PC-9 (cell line): ENCODE measurements at regions not wholly inside any gene's neighbourhood (a gene's known extent, or its start where the extent isn't known, plus 50 kb on each side); places are given as distances from the start of the nearest gene placed in this dataset.
"Not testable (repeated sequence)": the region's sequence is repeated elsewhere in the genome, so short reads cannot be mapped to it uniquely, and the experiment has no call there.

ENCODE experiments used
- BruUV-seq: library from RNA; stranded (reverse); fragments of 400-500 nt; replicated peaks from 2 replicates; lab custom pipeline; 2021; lab: Mats Ljungman, UMichigan
- CTCF ChIA-PET: fragments of 300-600 bp; sonication (Branson Sonifier 250); formaldehyde crosslinking; loops from one replicate; lab custom pipeline; 2022; ENCODE audit warnings: antibody characterized with exemption; lab: Charles Lee
- POLR2A ChIA-PET: fragments of 300-600 bp; sonication (Branson Sonifier 250); formaldehyde crosslinking; loops from one replicate; lab custom pipeline; 2022; ENCODE audit warnings: antibody characterized with exemption; ENCODE audit not compliant: unreplicated experiment; lab: Charles Lee
- DNase-seq, 2 experiments: peaks; one replicate each; pipeline versions ENCODE4 v3.0.0 to v3.0.0-alpha.2; 2015 to 2022; ENCODE audit warnings: mixed read lengths in 1 of 2
- H2AFZ ChIP-seq: fragments of 200-600 bp; sonication (generic); 2 replicates; pipeline ENCODE4 v1.8.1; 2017; ENCODE audit warnings: antibody characterized with exemption
- H3F3A ChIP-seq: fragments of 200-600 bp; sonication (generic); 2 replicates; pipeline ENCODE4 v1.8.1; 2017; ENCODE audit warnings: antibody characterized with exemption, mild to moderate bottlenecking, low read depth; ENCODE audit not compliant: insufficient read depth
- H3K27ac ChIP-seq: fragments of 200-600 bp; sonication (generic); 2 replicates; pipeline ENCODE4 v1.6.1; 2016; ENCODE audit warnings: mixed run types
- H3K27me3 ChIP-seq: fragments of 200-600 bp; sonication (generic); 2 replicates; pipeline ENCODE4 v1.6.1; 2016; ENCODE audit warnings: low read depth, mixed run types; ENCODE audit not compliant: insufficient read depth
- H3K36me3 ChIP-seq: fragments of 200-600 bp; sonication (generic); 2 replicates; pipeline ENCODE4 v1.6.1; 2016; ENCODE audit warnings: low read depth, mixed run types
- H3K4me1 ChIP-seq: fragments of 200-600 bp; sonication (generic); replicated peaks from 2 replicates; pipeline ENCODE4 v1.6.1; 2016; ENCODE audit warnings: mixed run types; ENCODE audit not compliant: insufficient read depth
- H3K4me2 ChIP-seq: fragments of 200-600 bp; sonication (generic); 2 replicates; pipeline ENCODE4 v1.6.1; 2017; ENCODE audit warnings: mixed run types
- H3K4me3 ChIP-seq: fragments of 200-600 bp; sonication (generic); 2 replicates; pipeline ENCODE4 v1.6.1; 2016; ENCODE audit warnings: mixed run types
- H3K79me2 ChIP-seq: fragments of 200-600 bp; sonication (generic); 2 replicates; pipeline ENCODE4 v1.6.1; 2017; ENCODE audit warnings: low read depth, mixed run types
- H3K9me2 ChIP-seq: fragments of 200-600 bp; sonication (generic); 2 replicates; pipeline ENCODE4 v1.8.1; 2017; ENCODE audit warnings: mild to moderate bottlenecking; ENCODE audit not compliant: insufficient read depth
- H3K9me3 ChIP-seq: fragments of 200-600 bp; sonication (generic); 2 replicates; pipeline ENCODE4 v1.8.1; 2016; ENCODE audit warnings: low read depth; ENCODE audit not compliant: insufficient read depth
- H4K20me1 ChIP-seq: fragments of 200-600 bp; sonication (generic); 2 replicates; pipeline ENCODE4 v1.8.1; 2017; ENCODE audit not compliant: insufficient read depth
- EZH2 ChIP-seq: fragments of 200-600 bp; sonication (generic); IDR thresholded peaks from 2 replicates; pipeline ENCODE4 v1.8.0; 2017; ENCODE audit warnings: antibody characterized with exemption, low read depth
- intact Hi-C: fragments of 100-400 bp; cut with micrococcal nuclease; formaldehyde crosslinking; loops from one replicate; pipeline ENCODE4 v1.10.0; 2022; ENCODE audit not compliant: unreplicated experiment
- TF ChIP-seq, protein P1 (sequence below): fragments of 200-600 bp; sonication (generic); conservative IDR thresholded peaks from 2 replicates; pipeline ENCODE4 v1.6.1; 2017; ENCODE audit warnings: mixed run types, antibody characterized with exemption, mild to moderate bottlenecking, moderate library complexity

DNA sequence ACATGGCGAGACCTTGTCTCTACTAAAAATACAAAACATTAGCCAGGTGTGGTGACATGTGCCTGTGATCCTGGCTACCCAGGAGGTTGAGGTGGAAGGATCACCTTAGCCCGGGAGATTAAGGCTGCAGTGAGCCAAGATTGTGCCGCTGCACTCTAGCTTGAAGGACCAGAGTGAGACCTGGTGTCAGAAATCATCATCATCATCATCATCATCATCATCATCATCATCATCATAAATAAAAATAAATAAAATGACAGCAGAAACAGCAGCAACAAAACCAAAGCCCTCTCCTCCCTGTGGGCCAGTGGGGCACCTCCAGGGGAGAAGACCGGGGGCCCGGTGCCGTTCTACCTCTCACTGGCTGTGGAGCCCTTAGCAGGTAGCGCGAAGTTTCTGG lies 281.9 kb upstream of the CRY1 start:
- DNase-seq: no peak
- no peaks in the 10 kb centered on the region for H3K36me3 ChIP-seq
- ChIA-PET CTCF (no interaction called here), POLR2A (no interaction called here)
- H3K9me2 ChIP-seq: no peaks in the 10 kb centered on the region
- H3K27ac ChIP-seq: no peak overlapping the region
- no peak overlapping the region for H2AFZ ChIP-seq
- TF ChIP-seq, protein P1, sequence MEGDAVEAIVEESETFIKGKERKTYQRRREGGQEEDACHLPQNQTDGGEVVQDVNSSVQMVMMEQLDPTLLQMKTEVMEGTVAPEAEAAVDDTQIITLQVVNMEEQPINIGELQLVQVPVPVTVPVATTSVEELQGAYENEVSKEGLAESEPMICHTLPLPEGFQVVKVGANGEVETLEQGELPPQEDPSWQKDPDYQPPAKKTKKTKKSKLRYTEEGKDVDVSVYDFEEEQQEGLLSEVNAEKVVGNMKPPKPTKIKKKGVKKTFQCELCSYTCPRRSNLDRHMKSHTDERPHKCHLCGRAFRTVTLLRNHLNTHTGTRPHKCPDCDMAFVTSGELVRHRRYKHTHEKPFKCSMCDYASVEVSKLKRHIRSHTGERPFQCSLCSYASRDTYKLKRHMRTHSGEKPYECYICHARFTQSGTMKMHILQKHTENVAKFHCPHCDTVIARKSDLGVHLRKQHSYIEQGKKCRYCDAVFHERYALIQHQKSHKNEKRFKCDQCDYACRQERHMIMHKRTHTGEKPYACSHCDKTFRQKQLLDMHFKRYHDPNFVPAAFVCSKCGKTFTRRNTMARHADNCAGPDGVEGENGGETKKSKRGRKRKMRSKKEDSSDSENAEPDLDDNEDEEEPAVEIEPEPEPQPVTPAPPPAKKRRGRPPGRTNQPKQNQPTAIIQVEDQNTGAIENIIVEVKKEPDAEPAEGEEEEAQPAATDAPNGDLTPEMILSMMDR: no peak
- TF ChIP-seq EZH2: no peak
- no peaks in the 10 kb centered on the region for H4K20me1 ChIP-seq
- peaks cover 22% of the 10 kb centered on the region for H3F3A ChIP-seq
- H3K27me3 ChIP-seq: no peaks in the 10 kb centered on the region
- no TSS peak for BruUV-seq
- H3K4me1 ChIP-seq: peaks cover 19% of the 10 kb centered on the region
- peaks cover 35% of the 10 kb centered on the region for H3K79me2 ChIP-seq
- intact Hi-C loops: no loop called here
- H3K9me3 ChIP-seq: no peaks in the 10 kb centered on the region
- H3K4me3 ChIP-seq: no peak overlapping the region
- no peak overlapping the region for H3K4me2 ChIP-seq

DNA sequence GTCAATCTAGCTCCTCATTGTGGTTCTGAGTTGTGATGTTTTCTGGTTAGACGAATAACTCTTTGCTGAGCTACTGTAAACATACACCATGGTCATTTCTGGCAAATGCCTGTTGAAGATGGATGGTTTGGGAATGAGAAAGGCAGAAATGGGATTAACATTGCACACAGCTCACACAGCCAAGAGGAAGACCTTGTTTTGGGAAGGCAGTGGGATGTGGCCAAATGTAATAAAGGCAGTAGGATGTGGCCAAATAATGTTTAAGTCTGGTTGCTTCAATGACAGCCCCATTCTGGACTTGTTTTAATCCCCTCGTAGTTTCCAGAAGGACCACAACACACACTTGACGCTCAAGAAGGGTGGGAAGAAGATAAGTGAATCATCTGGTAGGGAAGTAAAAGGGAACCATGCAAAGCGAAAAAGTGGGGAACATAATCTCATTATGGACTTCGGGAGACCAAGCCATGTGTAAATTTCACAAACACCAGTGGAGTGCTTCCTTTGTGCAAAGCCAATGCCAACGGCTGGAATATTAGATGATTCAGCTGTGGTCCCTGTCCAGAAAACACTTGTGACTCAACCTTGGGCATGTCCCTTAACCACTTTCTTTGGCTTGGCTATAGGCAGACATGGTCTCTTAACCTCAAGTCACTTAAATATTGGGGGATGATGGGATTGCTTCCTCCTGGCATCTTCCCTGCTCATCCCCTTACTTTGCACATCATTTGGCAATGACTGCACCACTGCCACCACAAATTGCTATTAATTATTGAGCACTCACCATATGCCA lies 284.4 kb upstream of the CRY1 start:
- no peaks in the 10 kb centered on the region for H3K9me2 ChIP-seq
- BruUV-seq: no TSS peak
- H3K9me3 ChIP-seq: no peaks in the 10 kb centered on the region
- H3F3A ChIP-seq: peaks cover 32% of the 10 kb centered on the region
- no peak for DNase-seq
- no peaks in the 10 kb centered on the region for H3K27me3 ChIP-seq
- H3K36me3 ChIP-seq: no peaks in the 10 kb centered on the region
- peaks cover 34% of the 10 kb centered on the region for H3K4me1 ChIP-seq
- CTCF ChIA-PET: no interaction called here
- H2AFZ ChIP-seq: no peak overlapping the region
- no peak overlapping the region for H3K4me3 ChIP-seq
- no peak for TF ChIP-seq EZH2
- TF ChIP-seq, protein P1: no peak
- intact Hi-C loops: no loop called here
- POLR2A ChIA-PET: no interaction called here
- no peak overlapping the region for H3K4me2 ChIP-seq
- peaks cover 46% of the 10 kb centered on the region for H3K79me2 ChIP-seq
- 0 out of 2 replicates have a peak overlapping the region, but pooled peaks have one; percentile 82 for H3K27ac ChIP-seq
- H4K20me1 ChIP-seq: no peaks in the 10 kb centered on the region

DNA sequence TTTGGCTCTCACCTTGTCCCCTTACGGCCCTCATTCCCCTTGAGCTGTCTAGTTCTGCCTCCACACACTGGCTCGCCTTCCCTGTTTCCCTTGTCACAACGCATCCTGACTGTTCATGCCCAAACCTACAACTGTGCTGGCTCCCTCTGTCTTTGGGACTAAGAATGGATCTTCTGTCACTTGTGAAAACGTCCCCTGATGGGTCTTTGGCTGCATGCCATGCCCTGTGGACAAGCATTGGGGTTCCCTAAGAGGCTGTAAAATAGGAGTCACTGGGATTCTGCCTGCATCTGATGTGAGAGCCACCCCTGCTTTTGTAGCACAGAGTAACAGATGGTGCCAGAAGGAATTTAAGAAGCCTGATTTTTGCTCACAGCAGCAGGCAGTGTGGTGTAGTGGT lies 285.3 kb upstream of the CRY1 start:
- no peaks in the 10 kb centered on the region for H3K36me3 ChIP-seq
- CTCF ChIA-PET: interaction anchor here (0.5 kb wide), 1 partner anchor 18 kb away, joined by 3 read pairs; no protein-coding TSS in a partner anchor
- H4K20me1 ChIP-seq: no peaks in the 10 kb centered on the region
- POLR2A ChIA-PET: no interaction called here
- no TSS peak for BruUV-seq
- DNase-seq: no peak
- TF ChIP-seq, protein P1: no peak
- TF ChIP-seq EZH2: no peak
- peak overlapping the region; percentile 82 for H3K27ac ChIP-seq
- intact Hi-C loops: no loop called here
- peak overlapping the region; percentile 78 for H3K4me2 ChIP-seq
- H3F3A ChIP-seq: peaks cover 32% of the 10 kb centered on the region
- peaks cover 54% of the 10 kb centered on the region for H3K79me2 ChIP-seq
- H3K9me3 ChIP-seq: no peaks in the 10 kb centered on the region
- H3K9me2 ChIP-seq: no peaks in the 10 kb centered on the region
- no peaks in the 10 kb centered on the region for H3K27me3 ChIP-seq
- peaks cover 34% of the 10 kb centered on the region for H3K4me1 ChIP-seq
- H3K4me3 ChIP-seq: no peak overlapping the region
- no peak overlapping the region for H2AFZ ChIP-seq

DNA sequence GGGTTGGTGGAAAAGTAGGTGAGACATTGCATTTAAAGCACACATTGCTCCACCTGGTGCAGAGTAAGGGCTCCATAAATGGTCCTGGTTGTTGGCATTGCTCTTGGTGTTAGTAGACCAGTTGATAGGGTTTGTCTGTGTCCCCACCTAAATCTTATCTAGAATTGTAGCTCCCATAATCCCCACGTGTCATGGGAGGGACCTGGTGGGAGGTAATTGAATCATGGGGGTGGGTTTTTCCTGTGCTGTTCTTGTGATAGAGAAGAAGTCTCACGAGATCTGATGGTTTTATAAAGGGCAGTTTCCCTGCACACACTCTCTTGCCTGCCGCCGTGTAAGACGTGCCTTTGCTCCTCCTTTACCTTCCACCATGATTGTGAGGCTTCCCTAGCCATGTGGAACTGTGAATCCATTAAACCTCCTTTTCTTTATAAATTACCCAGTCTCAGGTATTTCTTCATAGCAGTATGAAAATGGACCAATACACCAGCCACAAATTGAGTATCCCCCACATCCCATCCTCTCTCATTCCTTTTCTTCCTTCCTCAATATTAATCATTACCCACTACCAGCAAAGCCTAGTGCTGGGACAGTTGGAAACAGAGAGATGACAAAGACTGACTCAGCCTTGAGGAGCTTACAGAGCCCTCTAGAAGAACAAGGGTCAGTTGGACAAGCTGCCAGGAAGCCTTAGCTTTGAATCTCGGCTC lies 285.9 kb upstream of the CRY1 start:
- H4K20me1 ChIP-seq, intact Hi-C loops, H3K9me2 ChIP-seq, BruUV-seq, H3K27me3 ChIP-seq, POLR2A ChIA-PET, H3K36me3 ChIP-seq, H3K9me3 ChIP-seq: not testable (repeated sequence)
- Histone ChIP-seq H3K4me3 (peak overlapping the region; percentile 44; the same call in 1 of the 2 replicates), H3K4me2 (peak overlapping the region; percentile 78), H3K79me2 (peaks cover 55% of the 10 kb centered on the region), H2AFZ (peak overlapping the region; percentile 56; the same call in 1 of the 2 replicates), H3F3A (peaks cover 32% of the 10 kb centered on the region), H3K4me1 (peaks cover 34% of the 10 kb centered on the region), H3K27ac (peak overlapping the region; percentile 82)
- DNase-seq: peak in 1 of 2 experiments; percentile 84
- CTCF ChIA-PET: interaction anchor here (0.5 kb wide), 1 partner anchor 19 kb away, joined by 3 read pairs; no protein-coding TSS in a partner anchor
